HUES48 (cell line): ENCODE measurements at regions not wholly inside any gene's neighbourhood (a gene's known extent, or its start where the extent isn't known, plus 50 kb on each side); places are given as distances from the start of the nearest gene placed in this dataset.

Experiments
- H3K27ac ChIP-seq: one replicate; pipeline ENCODE4 v1.7.0; 2013; ENCODE audit warnings: low read depth, low read length, inconsistent platforms
- H3K27me3 ChIP-seq: 2 replicates; pipeline ENCODE4 v1.6.1; 2013; ENCODE audit warnings: mild to moderate bottlenecking, low read length; ENCODE audit not compliant: control insufficient read depth, insufficient read depth
- H3K36me3 ChIP-seq: 2 replicates; pipeline ENCODE4 v1.6.1; 2013; ENCODE audit warnings: low read length; ENCODE audit not compliant: control insufficient read depth, insufficient read depth
- H3K4me1 ChIP-seq: 2 replicates; pipeline ENCODE4 v1.6.1; 2013; ENCODE audit warnings: mild to moderate bottlenecking, low read length; ENCODE audit not compliant: control insufficient read depth, insufficient read depth
- H3K4me3 ChIP-seq: 2 replicates; pipeline ENCODE4 v1.5.1; 2013; ENCODE audit warnings: mild to moderate bottlenecking, low read depth, low read length
- H3K9ac ChIP-seq: 2 replicates; pipeline ENCODE4 v1.6.1; 2013; ENCODE audit warnings: mild to moderate bottlenecking, low read depth, low read length, moderate library complexity
- H3K9me3 ChIP-seq: 2 replicates; pipeline ENCODE4 v1.6.1; 2013; ENCODE audit warnings: low read length; ENCODE audit not compliant: control insufficient read depth, insufficient read depth

- H3K9me3 ChIP-seq: no peaks in the 10 kb centered on the region
- H3K9ac ChIP-seq: no peak overlapping the region
- no peak overlapping the region for H3K4me3 ChIP-seq
- H3K27ac ChIP-seq: no peak overlapping the region
- H3K36me3 ChIP-seq: no peaks in the 10 kb centered on the region
- 0 out of 2 replicates have a peak, but pooled peaks cover 8% of the 10 kb centered on the region for H3K4me1 ChIP-seq
- H3K27me3 ChIP-seq: peaks cover 6% of the 10 kb centered on the region; the same call in 1 of the 2 replicates
Measured at GRCh38 chr2:8580316-8581233, 101.3 kb upstream of the ID2 start.

GRCh38 chr2:8581234-8581561 is 100.7 kb upstream of the ID2 start:
- Histone ChIP-seq H3K36me3 (no peaks in the 10 kb centered on the region), H3K4me1 (peaks cover 14% of the 10 kb centered on the region), H3K9me3 (no peaks in the 10 kb centered on the region), H3K9ac (no peak overlapping the region), H3K27ac (no peak overlapping the region), H3K4me3 (no peak overlapping the region), H3K27me3 (peaks cover 6% of the 10 kb centered on the region; the same call in 1 of the 2 replicates)

GRCh38 chr2:8581601-8582041 is 100.2 kb upstream of the ID2 start:
- no peaks in the 10 kb centered on the region for H3K36me3 ChIP-seq
- H3K27ac ChIP-seq: no peak overlapping the region
- H3K4me3 ChIP-seq: no peak overlapping the region
- H3K4me1 ChIP-seq: peaks cover 14% of the 10 kb centered on the region
- no peak overlapping the region for H3K9ac ChIP-seq
- H3K27me3 ChIP-seq: peaks cover 6% of the 10 kb centered on the region; the same call in 1 of the 2 replicates
- H3K9me3 ChIP-seq: no peaks in the 10 kb centered on the region

GRCh38 chr2:8582191-8582590 is 99.7 kb upstream of the ID2 start:
- H3K9me3 ChIP-seq: no peaks in the 10 kb centered on the region
- no peaks in the 10 kb centered on the region for H3K36me3 ChIP-seq
- H3K27me3 ChIP-seq: peaks cover 6% of the 10 kb centered on the region; the same call in 1 of the 2 replicates
- H3K9ac ChIP-seq: no peak overlapping the region
- H3K4me3 ChIP-seq: no peak overlapping the region
- H3K27ac ChIP-seq: no peak overlapping the region
- H3K4me1 ChIP-seq: peaks cover 14% of the 10 kb centered on the region

GRCh38 chr2:8582651-8583399 is 99.0 kb upstream of the ID2 start:
- peaks cover 14% of the 10 kb centered on the region for H3K4me1 ChIP-seq
- H3K27ac ChIP-seq: no peak overlapping the region
- H3K9ac ChIP-seq: no peak overlapping the region
- H3K9me3 ChIP-seq: no peaks in the 10 kb centered on the region
- no peak overlapping the region for H3K4me3 ChIP-seq
- H3K36me3 ChIP-seq: no peaks in the 10 kb centered on the region
- peaks cover 6% of the 10 kb centered on the region; the same call in 1 of the 2 replicates for H3K27me3 ChIP-seq

GRCh38 chr2:8583400-8584173 is 98.3 kb upstream of the ID2 start:
- H3K9ac ChIP-seq: no peak overlapping the region
- H3K9me3 ChIP-seq: no peaks in the 10 kb centered on the region
- peak overlapping the region; percentile 70 for H3K27ac ChIP-seq
- peak overlapping the region; percentile 41 for H3K4me3 ChIP-seq
- no peaks in the 10 kb centered on the region for H3K36me3 ChIP-seq
- peaks cover 6% of the 10 kb centered on the region; the same call in 1 of the 2 replicates for H3K27me3 ChIP-seq
- H3K4me1 ChIP-seq: peaks cover 14% of the 10 kb centered on the region

- Histone ChIP-seq H3K9ac (no peak overlapping the region), H3K4me1 (peaks cover 14% of the 10 kb centered on the region), H3K27me3 (peaks cover 6% of the 10 kb centered on the region; the same call in 1 of the 2 replicates), H3K9me3 (no peaks in the 10 kb centered on the region), H3K27ac (peak overlapping the region; percentile 70), H3K4me3 (peak overlapping the region; percentile 41), H3K36me3 (no peaks in the 10 kb centered on the region)
Measured at GRCh38 chr2:8584174-8585066, 97.4 kb upstream of the ID2 start.

- no peaks in the 10 kb centered on the region for H3K9me3 ChIP-seq
- H3K4me3 ChIP-seq: no peak overlapping the region
- no peaks in the 10 kb centered on the region for H3K36me3 ChIP-seq
- no peak overlapping the region for H3K27ac ChIP-seq
- peaks cover 6% of the 10 kb centered on the region; the same call in 1 of the 2 replicates for H3K27me3 ChIP-seq
- peaks cover 14% of the 10 kb centered on the region for H3K4me1 ChIP-seq
- H3K9ac ChIP-seq: no peak overlapping the region
Measured at GRCh38 chr2:8586457-8587051, 95.3 kb upstream of the ID2 start.

- H3K27ac ChIP-seq: no peak overlapping the region
- no peak overlapping the region for H3K4me3 ChIP-seq
- H3K9me3 ChIP-seq: no peaks in the 10 kb centered on the region
- peaks cover 14% of the 10 kb centered on the region for H3K4me1 ChIP-seq
- no peak overlapping the region for H3K9ac ChIP-seq
- no peaks in the 10 kb centered on the region for H3K36me3 ChIP-seq
- peaks cover 6% of the 10 kb centered on the region; the same call in 1 of the 2 replicates for H3K27me3 ChIP-seq
Measured at GRCh38 chr2:8587251-8587791, 94.5 kb upstream of the ID2 start.
